ENCODE measurements at regions not wholly inside any gene's neighbourhood (a gene's known extent, or its start where the extent isn't known, plus 50 kb on each side); places are given as distances from the start of the nearest gene placed in this dataset.
"Not testable (repeated sequence)": the region's sequence is repeated elsewhere in the genome, so short reads cannot be mapped to it uniquely, and the experiment has no call there.

- not testable (repeated sequence) for TF ChIP-seq POLR2A, TAF1, SPI1, POLR2AphosphoS5, POU2F2 (IDR thresholded peaks at IDR 0.05; ENCODE audit: low read depth, low read length)
Observed at GRCh38 chr2:87949008-87949407, 67.3 kb downstream of the RNU2-63P start.

Measured in GM12891 (cell line).